ENCODE measurements at regions not wholly inside any gene's neighbourhood (a gene's known extent, or its start where the extent isn't known, plus 50 kb on each side); places are given as distances from the start of the nearest gene placed in this dataset.

DNA sequence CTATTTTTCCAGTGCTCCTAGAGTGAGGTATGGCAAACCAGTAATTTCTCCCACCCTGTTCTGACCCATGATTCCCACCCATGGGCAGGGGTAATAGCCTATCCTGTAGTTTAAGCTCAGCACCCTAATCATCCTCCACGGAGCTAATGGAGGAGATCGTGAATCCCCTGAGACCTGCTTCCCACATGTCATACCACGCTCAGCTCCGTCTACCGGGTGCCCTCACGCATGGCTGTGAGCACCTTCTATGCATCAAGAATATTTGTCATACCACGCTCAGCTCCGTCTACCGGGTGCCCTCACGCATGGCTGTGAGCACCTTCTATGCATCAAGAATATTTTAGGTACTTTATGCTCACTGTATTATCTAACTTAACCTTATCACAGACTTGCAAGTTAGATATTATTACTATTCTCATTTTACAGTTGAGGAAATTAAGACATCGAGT is 104.7 kb upstream of the PFN2 start:
- no peak for TF ChIP-seq POLR2A (IDR thresholded peaks at IDR 0.05)
- TF ChIP-seq, protein P1, sequence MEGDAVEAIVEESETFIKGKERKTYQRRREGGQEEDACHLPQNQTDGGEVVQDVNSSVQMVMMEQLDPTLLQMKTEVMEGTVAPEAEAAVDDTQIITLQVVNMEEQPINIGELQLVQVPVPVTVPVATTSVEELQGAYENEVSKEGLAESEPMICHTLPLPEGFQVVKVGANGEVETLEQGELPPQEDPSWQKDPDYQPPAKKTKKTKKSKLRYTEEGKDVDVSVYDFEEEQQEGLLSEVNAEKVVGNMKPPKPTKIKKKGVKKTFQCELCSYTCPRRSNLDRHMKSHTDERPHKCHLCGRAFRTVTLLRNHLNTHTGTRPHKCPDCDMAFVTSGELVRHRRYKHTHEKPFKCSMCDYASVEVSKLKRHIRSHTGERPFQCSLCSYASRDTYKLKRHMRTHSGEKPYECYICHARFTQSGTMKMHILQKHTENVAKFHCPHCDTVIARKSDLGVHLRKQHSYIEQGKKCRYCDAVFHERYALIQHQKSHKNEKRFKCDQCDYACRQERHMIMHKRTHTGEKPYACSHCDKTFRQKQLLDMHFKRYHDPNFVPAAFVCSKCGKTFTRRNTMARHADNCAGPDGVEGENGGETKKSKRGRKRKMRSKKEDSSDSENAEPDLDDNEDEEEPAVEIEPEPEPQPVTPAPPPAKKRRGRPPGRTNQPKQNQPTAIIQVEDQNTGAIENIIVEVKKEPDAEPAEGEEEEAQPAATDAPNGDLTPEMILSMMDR (IDR thresholded peaks at IDR 0.05), result no peak
- no peak for TF ChIP-seq POLR2AphosphoS5 (IDR thresholded peaks at IDR 0.05)
